Neuronal stem cell (in vitro differentiated cells): ENCODE measurements at regions not wholly inside any gene's neighbourhood (a gene's known extent, or its start where the extent isn't known, plus 50 kb on each side); places are given as distances from the start of the nearest gene placed in this dataset.

Experiments used
- DNase-seq: peaks from one replicate; pipeline ENCODE4 v3.0.0-alpha.2; 2013; ENCODE audit warnings: low spot score
- H2AFZ ChIP-seq: one replicate; pipeline ENCODE4 v1.6.1; 2013; ENCODE audit warnings: mild to moderate bottlenecking, low read length, inconsistent platforms
- H2AK5ac ChIP-seq: 2 replicates; pipeline ENCODE4 v1.6.1; 2013; ENCODE audit warnings: low read depth, mild to moderate bottlenecking, inconsistent platforms, low read length, moderate library complexity, mixed read lengths
- H2BK120ac ChIP-seq: 2 replicates; pipeline ENCODE4 v1.6.1; 2013; ENCODE audit warnings: low read depth, mild to moderate bottlenecking, inconsistent platforms, low read length, moderate library complexity, mixed read lengths
- H2BK12ac ChIP-seq: one replicate; pipeline ENCODE4 v1.6.1; 2013; ENCODE audit warnings: low read length, inconsistent platforms
- H2BK15ac ChIP-seq: 2 replicates; pipeline ENCODE4 v1.6.1; 2013; ENCODE audit warnings: mild to moderate bottlenecking, low read length, inconsistent platforms, mixed read lengths
- H2BK5ac ChIP-seq: one replicate; pipeline ENCODE4 v1.6.1; 2013; ENCODE audit warnings: inconsistent platforms, mild to moderate bottlenecking, low read length, moderate library complexity
- H3K14ac ChIP-seq: one replicate; pipeline ENCODE4 v1.6.1; 2013; ENCODE audit warnings: low read length, inconsistent platforms
- H3K18ac ChIP-seq: 2 replicates; pipeline ENCODE4 v1.6.1; 2013; ENCODE audit warnings: low read length, inconsistent platforms
- H3K23ac ChIP-seq: 2 replicates; pipeline ENCODE4 v1.6.1; 2013; ENCODE audit warnings: low read depth, mild to moderate bottlenecking, mixed read lengths, low read length, inconsistent platforms; ENCODE audit not compliant: poor library complexity
- H3K27ac ChIP-seq: replicated peaks from 3 replicates; pipeline ENCODE4 v1.5.1; 2013; ENCODE audit warnings: low read length, inconsistent platforms
- H3K27me3 ChIP-seq, 3 experiments: 2 replicates each; pipeline ENCODE4 v1.6.1; 2013; ENCODE audit warnings: low read length in 3 of 3, mild to moderate bottlenecking in 2 of 3, inconsistent platforms in 1 of 3, low read depth in 1 of 3, mixed read lengths in 1 of 3, moderate library complexity in 1 of 3; ENCODE audit not compliant: control insufficient read depth in 3 of 3, insufficient read depth in 3 of 3
- H3K36me3 ChIP-seq, 2 donors: replicated peaks in 1 of 2; 2 replicates each; pipeline ENCODE4 v1.6.1; 2013; ENCODE audit warnings: low read length in 2 of 2; ENCODE audit not compliant: control insufficient read depth in 2 of 2, insufficient read depth in 2 of 2
- H3K4ac ChIP-seq: 2 replicates; pipeline ENCODE4 v1.6.1; 2013; ENCODE audit warnings: inconsistent platforms, mild to moderate bottlenecking, low read length, moderate library complexity
- H3K4me1 ChIP-seq, 2 donors: 1 replicate in 1 of 2; 2 replicates in 1 of 2; pipeline ENCODE4 v1.6.1; 2013; ENCODE audit warnings: low read length in 2 of 2, low read depth in 1 of 2; ENCODE audit not compliant: control insufficient read depth in 2 of 2, insufficient read depth in 1 of 2
- H3K4me2 ChIP-seq: one replicate; pipeline ENCODE4 v1.6.1; 2013; ENCODE audit warnings: mild to moderate bottlenecking, low read length, inconsistent platforms; ENCODE audit not compliant: insufficient read depth, poor library complexity, severe bottlenecking
- H3K4me3 ChIP-seq, 2 donors: 2 replicates each; pipeline ENCODE4 v1.5.1; 2013; ENCODE audit warnings: low read length in 2 of 2, mild to moderate bottlenecking in 2 of 2, inconsistent platforms in 1 of 2, moderate library complexity in 1 of 2
- H3K79me1 ChIP-seq: one replicate; pipeline ENCODE4 v1.6.1; 2013; ENCODE audit warnings: low read depth, mild to moderate bottlenecking, inconsistent platforms, low read length, moderate library complexity
- H3K9ac ChIP-seq: one replicate; pipeline ENCODE4 v1.6.1; 2013; ENCODE audit warnings: mild to moderate bottlenecking, low read depth, low read length, inconsistent platforms; ENCODE audit not compliant: poor library complexity
- H3K9me3 ChIP-seq, 2 donors: replicated peaks in 1 of 2; 2 replicates each; pipeline versions ENCODE3 to v1.6.1; 2013; ENCODE audit warnings: low read length in 2 of 2, mild to moderate bottlenecking in 2 of 2, inconsistent platforms in 1 of 2, low read depth in 1 of 2, mixed read lengths in 1 of 2, moderate library complexity in 1 of 2; ENCODE audit not compliant: control insufficient read depth in 2 of 2, insufficient read depth in 1 of 2
- H4K8ac ChIP-seq: one replicate; pipeline ENCODE4 v1.6.1; 2013; ENCODE audit warnings: low read depth, mild to moderate bottlenecking, inconsistent platforms, low read length, moderate library complexity
- H4K91ac ChIP-seq: one replicate; pipeline ENCODE4 v1.6.1; 2013; ENCODE audit warnings: low read length, low read depth, mild to moderate bottlenecking, inconsistent platforms; ENCODE audit not compliant: poor library complexity
- WGBS, 2 donors: extraction: QIAGEN DNeasy Blood & Tissue Kit; methylation state at CpG; one replicate each; pipeline ENCODE4 v1.1.7; 2013; ENCODE audit warnings: missing lambda C conversion rate in 2 of 2, mixed read lengths in 1 of 2; ENCODE audit not compliant: insufficient read length in 2 of 2, insufficient replicate concordance in 1 of 2; ENCODE audit errors: extremely low coverage in 2 of 2; 5-methylcytosine and 5-hydroxymethylcytosine counted together

DNA sequence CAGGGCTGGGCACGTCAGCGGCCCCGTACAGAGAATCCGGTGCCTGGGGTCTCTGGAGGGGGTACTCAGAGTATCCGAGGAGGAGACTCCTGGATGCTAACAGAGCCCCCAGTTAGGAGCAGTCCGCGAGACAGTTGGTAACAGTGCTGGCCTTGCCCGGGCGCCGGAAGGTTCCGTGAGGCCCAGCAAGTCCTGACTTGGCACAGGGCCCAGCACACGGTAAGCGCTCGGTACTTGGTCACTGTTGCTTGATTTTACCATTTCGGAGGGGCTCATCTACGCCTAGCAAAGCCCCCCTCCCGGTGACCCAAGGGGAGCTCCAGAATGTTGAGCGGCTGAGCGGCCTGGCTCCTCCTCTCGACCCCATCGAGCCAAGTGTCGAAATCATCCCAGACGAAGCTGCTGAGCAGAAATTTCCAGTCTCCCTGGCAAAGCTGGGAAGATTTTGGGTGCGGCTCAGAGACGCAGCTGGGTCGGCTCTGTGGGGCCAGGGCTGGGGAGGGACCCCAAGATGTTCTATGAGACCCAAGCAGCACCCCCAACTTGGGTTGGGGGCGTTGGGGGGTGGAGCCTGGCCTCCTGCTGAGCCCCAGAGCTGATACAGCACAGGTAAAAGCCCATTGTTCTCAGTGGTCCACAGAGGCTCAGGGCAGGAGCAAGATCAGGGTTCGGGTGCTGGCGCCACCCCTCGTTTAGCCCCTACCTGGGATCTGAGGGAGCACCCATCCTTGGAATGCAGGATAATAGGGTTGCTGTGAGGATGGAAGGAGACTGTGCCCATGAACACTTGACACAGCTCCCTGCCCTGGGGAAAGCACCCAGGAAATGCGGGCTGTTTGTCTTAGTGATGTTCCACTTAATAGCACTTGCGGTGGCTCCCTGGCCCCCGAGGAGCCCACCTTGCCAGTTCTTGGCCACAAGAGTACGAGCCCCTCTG is 137.2 kb downstream of the C9orf50 start:
- whole genome bisulfite sequencing, 2 donors: no CpG with 5 or more reads among the region's 34 CpGs
- Histone ChIP-seq H3K14ac (no peak overlapping the region), H2BK15ac (peak overlapping the region; percentile 98), H2BK120ac (peak overlapping the region; percentile 22), H2AK5ac (peak overlapping the region; percentile 49), H3K9ac (peak overlapping the region; percentile 38), H3K18ac (peak overlapping the region; percentile 98), H3K36me3 (no peaks in the 10 kb centered on the region), H4K8ac (no peak overlapping the region), H3K23ac (peak overlapping the region; percentile 46), H2BK12ac (no peak overlapping the region), H3K27ac (peak overlapping the region; percentile 31), H3K4me2 (peak overlapping the region; percentile 89), H3K4me3 (peak overlapping the region in 1 of 2 donors; percentile 45), H3K27me3 (peaks cover 0 to 9% (median 0%) of the 10 kb centered on the region in 3 experiments), H3K79me1 (no peaks in the 10 kb centered on the region), H3K4me1 (peaks cover 26 to 62% of the 10 kb centered on the region in 2 donors), H2BK5ac (peak overlapping the region; percentile 57), H3K4ac (peak overlapping the region; percentile 24), H4K91ac (peak overlapping the region; percentile 7), H2AFZ (peak overlapping the region; percentile 62), H3K9me3 (no peaks in the 10 kb centered on the region)
- no peak for DNase-seq

DNA sequence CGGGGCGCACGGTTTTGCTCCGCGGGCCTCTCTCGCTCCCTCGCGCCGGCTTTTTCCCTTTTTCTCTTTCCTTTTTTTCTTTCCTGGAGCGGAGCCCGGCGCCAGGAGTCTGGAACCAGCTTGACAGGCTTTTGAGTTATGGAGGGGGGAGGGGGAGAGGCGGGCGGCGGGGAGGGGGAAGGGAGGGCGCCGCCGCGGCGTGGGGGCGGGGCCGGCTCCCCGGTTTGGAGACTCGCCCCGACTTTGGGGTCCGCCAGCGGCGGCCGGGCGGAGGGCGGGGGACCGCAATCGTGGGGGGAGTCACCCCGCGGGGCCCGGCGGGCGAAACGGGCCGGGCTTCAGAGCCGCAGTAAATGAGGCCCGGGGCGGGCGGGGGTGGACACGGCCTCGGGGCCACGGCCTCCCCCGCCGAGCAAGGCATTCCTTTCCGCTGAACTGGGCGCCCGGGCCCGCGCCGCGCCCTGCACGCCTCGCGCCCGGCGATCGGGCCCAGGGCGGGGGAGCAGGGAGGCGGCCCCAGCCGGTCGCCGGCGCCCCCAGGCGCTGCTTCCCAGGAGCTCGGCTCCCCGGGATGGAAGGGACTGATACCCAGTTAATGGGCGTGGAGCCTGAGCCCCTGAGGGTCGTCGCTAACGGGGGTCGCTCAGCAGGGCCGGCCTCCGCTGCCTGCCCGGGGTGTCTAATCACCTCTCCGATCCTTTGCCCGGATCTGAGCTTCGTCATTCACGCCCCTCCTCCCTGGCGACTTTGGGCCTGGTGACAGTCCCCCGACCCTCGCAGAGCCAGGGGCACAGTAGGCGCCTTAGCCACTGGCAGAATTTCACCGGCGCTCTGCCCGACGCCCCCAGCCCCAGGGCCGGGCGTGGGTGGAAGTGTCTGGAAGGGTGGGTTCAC is 138.1 kb downstream of the C9orf50 start:
- no peak overlapping the region for H3K27ac ChIP-seq
- WGBS, 2 donors: no CpG with 5 or more reads among the region's 93 CpGs

DNA sequence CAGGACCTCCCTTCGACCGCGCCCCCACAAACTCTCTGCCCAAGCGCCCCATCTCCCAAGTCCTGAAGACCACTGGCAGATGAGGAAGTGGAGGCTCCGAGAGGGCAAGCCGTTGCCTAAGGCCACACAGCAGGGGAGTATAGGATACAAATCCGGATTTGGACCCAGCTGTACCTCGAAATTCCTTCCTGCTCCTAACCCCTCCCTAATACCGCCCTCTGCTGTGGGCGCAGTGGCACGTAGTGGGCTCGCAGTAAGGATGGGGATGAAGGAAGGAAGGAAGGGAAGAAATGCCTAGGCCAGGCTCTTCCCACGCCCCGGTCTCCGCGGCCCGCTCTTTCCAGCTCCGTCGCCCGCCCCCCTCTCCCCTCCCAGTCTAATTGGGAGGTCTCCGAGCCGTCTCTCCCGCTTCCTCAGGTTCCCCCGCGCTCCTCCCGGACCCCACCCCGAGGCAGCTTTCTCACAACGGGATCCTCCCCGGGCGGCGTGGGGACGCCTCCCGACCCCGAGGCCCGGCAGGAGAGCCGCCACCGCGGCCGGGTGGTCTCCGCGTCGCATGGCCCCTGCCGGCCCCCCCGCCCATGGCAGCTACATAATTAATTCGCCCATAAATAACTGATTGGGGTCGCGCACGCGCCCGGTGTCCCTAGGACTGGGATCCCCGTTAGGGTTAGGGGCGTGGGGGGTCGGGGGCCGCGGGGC is 138.9 kb downstream of the C9orf50 start:
- Histone ChIP-seq H2BK12ac (peak overlapping the region; percentile 98), H3K36me3 (no peaks in the 10 kb centered on the region), H3K4me1 (peaks cover 20 to 53% of the 10 kb centered on the region in 2 donors), H3K9me3 (no peaks in the 10 kb centered on the region), H2BK120ac (peak overlapping the region; percentile 62), H2BK15ac (peak overlapping the region; percentile 93), H3K4ac (no peak overlapping the region), H4K8ac (no peak overlapping the region), H2BK5ac (peak overlapping the region; percentile 47), H3K27me3 (peaks cover 0 to 3% (median 0%) of the 10 kb centered on the region in 3 experiments), H3K9ac (peak overlapping the region; percentile 9), H2AK5ac (peak overlapping the region; percentile 98), H2AFZ (peak overlapping the region; percentile 74), H3K4me2 (peak overlapping the region; percentile 89), H3K14ac (peak overlapping the region; percentile 64), H4K91ac (no peak overlapping the region), H3K27ac (no peak overlapping the region), H3K18ac (peak overlapping the region; percentile 95), H3K79me1 (no peaks in the 10 kb centered on the region), H3K23ac (peak overlapping the region; percentile 63), H3K4me3 (peak overlapping the region; percentile 45 to 64)
- no peak for DNase-seq
- WGBS, 2 donors: no CpG with 5 or more reads among the region's 55 CpGs

More for the DNA sequence above, 138.1 kb downstream of the C9orf50 start:
- Histone ChIP-seq H3K36me3 (no peaks in the 10 kb centered on the region), H3K4me1 (peaks cover 23 to 58% of the 10 kb centered on the region in 2 donors), H3K27me3 (peaks cover 0 to 8% (median 0%) of the 10 kb centered on the region in 3 experiments), H3K4me2 (peak overlapping the region; percentile 89), H2BK5ac (peak overlapping the region; percentile 57), H3K9me3 (no peaks in the 10 kb centered on the region), H2BK12ac (peak overlapping the region; percentile 49), H3K4me3 (peak overlapping the region; percentile 45 to 53), H4K8ac (no peak overlapping the region), H3K79me1 (no peaks in the 10 kb centered on the region), H2BK15ac (peak overlapping the region; percentile 98), H2BK120ac (peak overlapping the region; percentile 62), H3K14ac (peak overlapping the region; percentile 82), H2AFZ (peak overlapping the region; percentile 74), H3K23ac (peak overlapping the region; percentile 46), H4K91ac (peak overlapping the region; percentile 7), H3K4ac (peak overlapping the region; percentile 24), H3K18ac (peak overlapping the region; percentile 98), H2AK5ac (peak overlapping the region; percentile 49), H3K9ac (peak overlapping the region; percentile 82)
- peak; percentile 49 for DNase-seq
